Activated effector memory CD4-positive, alpha-beta T cell treated with anti-CD3 and anti-CD28 coated beads, Interleukin-2, amount 50 U/mL, for 16 hours (primary cell): ENCODE measurements at regions not wholly inside any gene's neighbourhood (a gene's known extent, or its start where the extent isn't known, plus 50 kb on each side); places are given as distances from the start of the nearest gene placed in this dataset.

Experiments
- DNase-seq: peaks from one replicate; pipeline ENCODE4 v3.0.0-alpha.2; 2020

DNA sequence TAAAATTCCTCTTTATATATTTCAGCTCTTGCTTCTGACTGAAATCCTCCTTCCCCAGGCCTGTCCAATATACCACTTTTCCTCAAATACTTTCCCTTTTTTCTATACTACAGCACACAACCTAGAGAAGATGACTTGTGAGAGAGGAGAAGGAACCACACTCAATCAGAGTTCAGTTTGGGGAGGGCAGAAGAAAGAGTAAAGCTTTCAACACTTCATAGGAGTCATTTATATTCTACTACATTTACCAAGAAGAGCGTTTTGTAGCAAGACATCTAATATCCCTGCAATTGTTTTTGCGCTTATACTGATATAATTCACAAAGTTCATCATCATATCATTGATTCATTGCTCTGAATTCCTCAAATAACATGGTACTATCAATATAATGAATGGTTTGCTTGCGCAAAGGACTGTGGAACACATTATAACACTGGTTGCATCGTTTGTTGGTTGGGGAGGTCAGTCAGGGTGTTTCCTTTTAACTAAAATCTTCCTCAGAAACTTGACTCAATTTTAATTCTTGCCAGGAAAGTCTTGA, 792.5 kb upstream of the CELF2 start:
- no peak for DNase-seq

DNA sequence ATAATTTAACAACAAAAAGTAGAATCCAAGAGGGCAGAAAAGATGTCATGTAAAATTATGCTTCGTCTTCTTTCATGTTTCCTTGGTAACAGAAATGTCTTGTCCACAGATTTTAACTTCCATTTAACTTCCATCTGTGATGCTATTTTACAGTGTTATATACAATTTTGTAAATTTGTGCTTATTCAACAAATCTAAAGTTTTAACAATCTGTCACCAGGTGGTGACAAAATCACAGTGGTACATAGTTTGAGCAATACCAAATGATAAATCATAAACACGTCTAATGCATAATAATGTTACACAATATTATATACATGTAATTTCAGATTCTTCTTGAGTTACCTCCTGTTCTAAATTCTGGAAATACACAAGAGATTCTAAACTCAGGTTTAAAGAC, 784.4 kb upstream of the CELF2 start:
- DNase-seq, result no peak

DNA sequence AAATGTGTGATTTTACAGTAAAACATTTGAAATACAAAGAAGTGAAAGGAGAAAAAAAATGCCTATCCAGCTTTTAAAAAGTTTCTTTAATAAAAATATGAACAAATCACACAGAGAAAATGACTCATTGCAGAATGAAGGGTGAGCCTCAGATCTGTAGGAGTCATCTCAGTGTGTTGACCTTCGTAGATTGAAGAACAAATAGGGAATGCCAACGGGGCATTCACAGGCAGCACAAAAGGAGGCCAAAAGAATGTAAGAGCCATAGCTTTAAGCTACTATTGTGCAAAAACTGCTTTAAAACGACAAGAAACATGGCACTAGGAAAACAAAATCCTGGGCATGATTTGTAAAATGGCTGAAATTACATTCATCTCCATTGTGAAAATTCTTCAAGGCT, 782.7 kb upstream of the CELF2 start:
- no peak for DNase-seq

DNA sequence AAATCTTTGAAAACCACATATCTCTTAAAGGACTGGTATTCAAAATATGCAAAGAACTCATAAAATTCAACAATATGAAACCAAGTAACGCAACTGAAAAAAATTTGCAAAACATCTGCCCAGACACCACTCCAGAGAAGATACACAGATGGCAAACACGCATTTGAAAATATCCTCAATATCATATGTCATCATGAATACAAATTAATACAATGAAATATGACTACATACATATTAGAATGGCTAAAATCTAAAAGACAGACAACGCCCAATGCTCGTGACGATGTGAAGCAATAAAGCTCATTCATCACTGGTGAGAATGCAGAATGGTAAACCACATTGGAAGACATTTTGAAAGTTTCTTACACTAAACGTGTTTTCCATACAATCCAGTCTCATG, 770.1 kb upstream of the CELF2 start:
- no peak for DNase-seq

DNA sequence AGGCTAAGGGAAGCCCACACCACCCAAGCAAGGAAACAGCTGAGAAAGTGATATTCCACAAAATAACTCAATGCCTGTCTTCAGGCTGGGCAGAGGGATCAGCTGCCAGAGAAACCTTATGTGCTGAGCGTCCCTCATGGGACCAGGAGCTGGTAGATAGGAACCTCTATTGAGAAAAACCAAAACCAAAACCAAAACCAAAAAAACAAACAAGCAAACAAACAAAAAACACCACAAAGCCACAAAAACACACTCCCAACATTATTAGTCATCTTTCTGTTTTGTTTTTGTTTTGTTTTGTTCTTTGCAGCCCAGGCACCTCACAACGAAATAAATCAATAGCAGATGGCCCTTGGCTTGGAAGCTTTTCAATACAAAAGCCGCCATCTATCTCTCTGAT, 760.8 kb upstream of the CELF2 start:
- no peak for DNase-seq

DNA sequence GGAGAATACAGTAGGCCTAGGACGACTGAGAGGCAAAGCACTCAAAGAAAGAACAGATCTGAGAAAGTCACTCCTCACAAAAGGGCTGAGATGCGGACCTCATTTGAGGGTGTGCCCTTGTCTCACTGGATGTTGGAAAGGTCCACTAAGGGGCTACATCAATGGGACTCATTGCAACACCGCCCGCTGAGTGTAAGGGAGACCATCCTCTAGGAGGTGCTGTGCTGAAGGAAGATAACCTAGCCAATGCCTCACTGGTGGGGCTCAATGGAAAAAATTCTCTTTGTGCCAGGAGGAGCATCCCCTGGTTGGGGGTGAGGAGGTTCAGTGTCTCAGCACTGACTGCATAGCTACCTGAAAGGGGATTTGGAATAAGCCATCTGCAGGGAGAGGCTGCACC, 758.7 kb upstream of the CELF2 start:
- no peak for DNase-seq

DNA sequence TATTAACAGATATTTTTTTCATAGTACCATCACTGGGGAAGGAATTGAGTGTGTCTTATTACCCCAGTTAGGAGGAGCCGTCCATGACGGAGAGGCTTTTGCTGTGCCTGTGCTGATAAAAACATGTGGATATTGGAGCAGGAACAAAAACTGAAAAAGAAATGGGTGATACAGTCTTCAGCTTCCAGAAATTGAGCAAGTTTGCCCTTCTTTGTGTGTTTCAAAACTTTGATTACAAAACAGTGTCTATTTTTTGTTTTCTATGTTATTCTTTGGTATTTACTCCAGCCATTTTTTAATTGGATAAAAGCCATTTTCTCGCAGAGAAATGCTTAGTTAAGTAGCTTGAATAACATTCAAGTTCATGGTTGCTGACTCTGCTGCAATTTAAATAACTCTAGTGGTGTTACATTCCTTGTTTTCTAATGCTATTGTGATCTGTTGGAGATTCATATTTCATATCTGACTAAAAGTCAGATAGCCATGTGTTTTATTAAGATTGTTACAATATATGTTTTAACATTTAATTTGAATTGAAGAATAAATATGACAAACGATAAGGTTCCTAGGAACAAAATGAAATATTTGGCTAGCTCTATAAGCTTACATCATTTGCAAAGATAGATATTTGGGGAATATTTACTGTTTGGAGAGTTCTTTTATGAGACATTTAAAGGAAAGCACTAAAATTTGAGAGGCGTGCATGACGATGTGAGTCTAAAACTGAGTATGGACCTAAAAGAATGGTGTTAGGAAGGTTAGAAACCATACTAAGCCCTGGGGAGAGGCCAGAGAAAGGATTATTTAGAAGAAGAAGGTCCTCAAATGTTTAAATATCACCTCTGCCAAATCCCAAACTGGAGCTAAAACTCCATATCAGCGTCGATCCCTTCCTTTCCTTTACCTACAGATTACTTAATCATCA, 747.3 kb upstream of the CELF2 start:
- no peak for DNase-seq

DNA sequence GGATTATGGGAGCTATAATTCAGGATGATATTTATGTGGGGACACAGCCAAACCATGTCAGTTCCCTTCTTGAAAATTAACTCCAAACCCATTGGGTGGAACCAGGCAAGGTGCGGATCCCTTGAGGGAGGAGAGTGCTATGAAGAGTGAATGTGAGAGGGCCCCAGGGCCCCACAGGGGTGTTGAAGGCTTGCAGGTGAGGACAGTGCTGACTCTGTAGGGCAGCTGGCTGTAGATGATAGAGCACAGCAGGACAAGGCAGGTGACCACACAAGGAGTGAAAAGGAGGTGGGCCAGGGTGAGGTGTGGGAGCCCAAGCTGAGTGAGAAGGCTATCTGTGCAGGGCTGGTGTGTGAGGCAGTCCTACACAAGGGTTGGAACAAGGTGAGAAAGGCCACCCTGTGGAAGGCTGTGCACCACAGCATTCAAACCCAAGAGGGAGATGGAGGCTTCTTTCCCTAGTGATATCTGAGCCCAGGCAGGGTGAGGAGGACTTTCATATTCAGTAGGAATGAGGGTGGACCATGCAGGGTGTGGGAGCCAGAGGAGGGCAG, 746.0 kb upstream of the CELF2 start:
- no peak for DNase-seq

DNA sequence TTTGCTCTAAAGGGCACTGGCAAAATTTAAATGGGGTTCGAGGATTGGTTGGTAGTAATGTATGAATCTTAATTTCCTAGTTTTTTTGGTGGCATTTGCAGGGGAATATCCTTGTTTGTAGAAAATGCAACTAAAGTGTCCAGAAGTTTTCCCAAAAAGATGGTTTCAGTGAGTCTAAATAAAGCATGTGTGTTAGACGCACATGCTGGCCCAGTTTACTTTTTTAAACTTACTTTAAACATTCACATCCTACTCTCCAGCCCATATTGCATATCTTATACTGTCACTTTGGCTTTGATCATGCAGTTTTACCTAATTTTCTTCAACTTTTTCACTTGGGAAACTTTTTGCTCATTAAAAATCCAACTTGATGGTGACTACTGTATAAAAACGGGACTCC, 744.0 kb upstream of the CELF2 start:
- DNase-seq, result no peak

DNA sequence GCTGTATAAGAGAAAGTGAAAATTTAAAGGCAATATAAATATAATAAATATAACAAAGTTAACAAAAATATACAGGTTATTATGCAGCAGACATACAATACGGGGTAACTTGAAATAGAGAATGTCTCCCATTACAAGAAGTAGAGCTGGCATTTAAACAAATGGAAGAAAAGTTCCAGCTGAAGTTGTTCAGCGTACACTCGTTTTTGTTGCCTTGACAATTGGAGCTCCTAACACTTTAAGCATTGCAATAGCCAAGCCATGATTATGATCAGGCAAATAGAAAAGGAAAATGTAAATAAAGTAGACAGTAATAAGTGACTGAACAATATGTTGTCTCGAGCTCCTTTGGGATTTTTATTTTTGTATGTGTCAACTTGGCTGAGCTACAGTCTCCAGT, 737.8 kb upstream of the CELF2 start:
- DNase-seq, result no peak

DNA sequence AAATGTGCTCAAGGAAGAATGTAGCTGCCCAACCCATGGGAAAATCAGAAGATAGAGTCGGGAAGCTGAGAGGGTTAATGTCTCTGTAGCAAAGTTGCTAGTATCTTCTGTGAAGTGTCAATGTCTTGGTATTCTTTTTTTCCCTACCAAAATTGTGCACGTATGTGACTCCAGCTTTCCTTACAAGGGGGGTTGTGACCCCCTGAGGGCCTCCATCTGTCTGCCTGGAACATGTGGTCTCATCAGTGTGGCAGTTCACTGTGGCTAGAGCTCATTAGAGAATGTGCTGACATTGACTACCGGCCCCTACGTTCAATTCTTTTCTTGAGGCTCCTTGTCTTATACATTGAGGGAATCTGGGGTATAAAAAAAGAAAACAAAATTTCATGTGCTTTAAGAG, 725.2 kb upstream of the CELF2 start:
- DNase-seq, result no peak

DNA sequence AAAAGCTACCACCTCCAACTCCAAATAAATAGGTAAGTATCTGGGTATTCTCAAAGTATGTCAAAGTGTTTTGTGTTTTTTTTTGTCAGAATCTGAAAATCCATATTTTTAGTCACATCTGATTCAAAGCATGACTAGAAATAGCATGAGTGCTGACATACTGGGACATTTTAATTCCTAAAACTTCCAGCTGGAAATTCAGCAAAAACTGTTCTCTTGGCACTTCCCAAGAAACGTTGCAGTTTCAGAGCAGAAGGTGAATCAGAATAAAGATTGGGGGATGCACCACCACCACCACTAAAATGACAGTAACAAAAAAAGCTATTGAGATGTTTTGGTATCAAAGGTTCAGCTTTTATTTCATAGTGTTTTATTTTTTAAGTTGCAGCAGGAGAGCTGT, 724.6 kb upstream of the CELF2 start:
- DNase-seq, result no peak

DNA sequence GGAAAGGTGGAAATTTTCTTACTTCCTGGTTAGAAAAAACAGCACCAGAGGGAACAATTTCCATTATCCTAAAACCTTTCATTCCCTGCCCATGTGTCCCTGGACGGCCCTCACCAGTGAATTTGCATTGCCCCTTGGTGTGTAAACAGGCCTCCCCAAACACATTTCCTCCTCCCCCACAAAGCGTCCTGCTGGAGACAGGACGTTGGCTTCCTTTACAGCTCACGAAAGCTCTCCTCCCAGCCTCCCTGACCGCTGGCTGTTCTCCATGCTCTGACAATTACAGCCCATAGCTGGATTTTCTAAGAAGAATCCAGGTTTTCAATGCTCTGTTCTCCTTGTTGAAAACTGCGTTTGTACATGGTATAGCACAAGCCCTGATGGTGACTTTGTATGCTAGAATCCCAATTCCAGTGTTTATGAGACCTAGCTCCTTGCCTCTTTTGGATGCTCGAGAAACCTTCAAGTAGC, 724.2 kb upstream of the CELF2 start:
- DNase-seq, result no peak

DNA sequence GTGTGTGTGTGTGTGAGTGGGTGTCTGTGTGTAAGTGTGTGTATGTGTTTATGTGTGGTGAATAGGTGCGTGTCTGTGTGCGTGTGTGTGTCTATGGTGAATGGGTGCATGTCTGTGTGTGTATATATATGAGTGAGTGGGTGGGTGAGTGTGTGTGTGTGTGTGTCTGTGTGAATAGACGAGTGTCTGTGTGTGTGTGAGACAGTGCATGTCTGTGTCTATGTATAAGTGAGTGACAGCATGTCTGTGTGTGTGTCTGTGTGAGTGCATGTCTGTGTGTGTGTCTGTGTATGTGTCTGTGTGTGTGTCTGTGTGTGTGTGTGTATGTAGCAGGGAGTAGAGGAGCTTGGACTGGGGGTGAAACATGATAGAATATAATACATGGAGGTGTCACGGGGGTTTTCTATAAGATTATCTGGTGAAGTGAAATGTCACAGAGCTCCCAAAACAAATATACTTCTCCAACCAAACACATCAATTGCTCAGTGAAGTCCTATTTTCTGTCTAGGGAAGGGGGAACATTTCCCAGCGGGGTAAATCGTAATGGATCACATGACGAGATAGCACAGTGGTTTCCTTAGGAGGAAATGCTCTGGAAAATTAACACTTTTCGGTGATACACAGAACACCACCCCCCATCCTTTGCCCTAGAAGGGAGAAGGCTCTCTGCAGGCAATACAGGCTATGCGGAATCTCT, 723.3 kb upstream of the CELF2 start:
- no peak for DNase-seq

DNA sequence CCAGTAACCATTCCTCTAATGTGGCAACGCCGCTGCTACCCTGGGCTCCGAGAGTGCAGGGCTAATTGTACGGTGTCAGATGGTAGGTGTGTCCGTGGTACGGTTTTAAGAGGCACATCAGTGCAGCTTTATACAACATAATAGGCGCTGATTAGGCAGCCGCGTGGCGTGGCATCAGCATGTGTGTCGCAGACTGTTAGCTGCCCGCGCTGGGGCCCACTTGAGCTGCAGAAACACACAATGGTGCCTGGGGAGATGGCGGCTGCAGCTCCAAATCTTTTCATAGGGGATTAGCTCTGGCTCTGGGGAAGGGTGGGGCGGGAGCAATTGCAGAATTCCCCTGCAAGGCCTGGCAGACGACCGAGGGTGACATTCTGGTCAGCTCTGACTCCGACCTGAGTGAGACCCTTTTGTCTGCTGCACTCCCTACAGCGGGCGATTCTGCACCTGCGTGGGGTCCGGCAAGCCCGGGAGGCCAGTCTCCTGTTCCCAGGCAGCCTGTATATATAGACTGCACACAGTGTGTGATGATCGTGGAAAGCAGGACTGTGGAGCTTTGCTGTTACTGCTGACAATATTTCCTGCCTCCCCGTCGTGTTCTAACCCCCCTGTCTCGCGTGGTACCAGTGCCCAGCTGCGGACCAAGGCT, 722.7 kb upstream of the CELF2 start:
- DNase-seq, result no peak

DNA sequence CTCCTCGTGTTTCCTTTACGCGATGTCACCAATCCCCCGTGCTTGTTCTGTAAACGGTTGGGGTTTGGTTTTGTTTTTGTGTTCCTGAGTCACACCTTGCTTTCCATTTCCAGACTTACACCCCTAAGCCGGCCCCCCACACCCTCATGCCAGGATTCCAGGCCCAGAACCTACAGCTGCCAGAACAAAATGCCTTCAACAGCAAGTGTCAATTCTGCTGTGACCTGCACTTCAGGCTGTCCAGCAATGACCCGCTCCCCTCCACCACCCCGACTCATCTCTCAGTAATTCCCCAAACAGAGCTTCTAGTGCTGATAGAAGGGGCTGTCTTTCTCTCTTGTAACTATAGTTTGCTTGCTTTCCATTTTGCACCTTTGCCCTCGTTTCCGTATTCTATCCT, 722.1 kb upstream of the CELF2 start:
- no peak for DNase-seq

DNA sequence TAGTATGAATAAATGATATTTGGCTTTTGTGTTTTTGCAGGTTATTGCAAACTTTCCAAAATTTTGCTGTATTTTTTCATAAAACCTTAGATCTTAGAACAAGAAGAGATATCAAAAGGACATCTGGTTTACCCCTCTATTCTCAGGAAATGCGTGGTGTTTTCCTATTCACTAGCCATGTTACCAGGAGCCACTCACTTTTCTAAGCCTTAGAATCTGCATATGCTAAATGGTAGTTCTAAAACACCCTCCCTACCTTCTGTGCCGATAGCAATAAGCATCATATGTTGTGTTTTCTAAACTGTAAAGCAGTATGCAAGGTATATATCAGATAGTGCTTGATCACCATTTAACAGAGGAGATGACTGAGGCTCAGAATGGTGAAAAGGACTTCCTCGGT, 715.0 kb upstream of the CELF2 start:
- no peak for DNase-seq

DNA sequence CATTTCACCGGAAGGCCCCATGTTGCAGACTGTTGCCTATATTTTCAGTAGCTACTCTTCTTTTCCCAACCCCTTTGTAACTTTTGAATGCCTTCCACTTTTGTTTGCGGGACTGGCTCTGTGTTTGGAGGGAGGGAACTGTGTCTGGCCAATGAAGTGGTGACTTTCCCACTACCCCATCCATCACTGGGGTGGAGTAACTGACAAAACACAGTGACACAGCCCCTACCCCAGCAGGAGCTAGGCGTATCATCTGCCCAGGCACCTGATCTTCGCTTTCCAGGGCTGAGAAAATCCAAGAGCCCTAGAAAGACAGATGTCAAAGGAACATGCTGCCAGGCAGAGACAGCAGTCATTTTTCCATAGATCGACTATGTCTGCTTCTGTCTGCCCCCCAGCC, 710.6 kb upstream of the CELF2 start:
- DNase-seq, result no peak

DNA sequence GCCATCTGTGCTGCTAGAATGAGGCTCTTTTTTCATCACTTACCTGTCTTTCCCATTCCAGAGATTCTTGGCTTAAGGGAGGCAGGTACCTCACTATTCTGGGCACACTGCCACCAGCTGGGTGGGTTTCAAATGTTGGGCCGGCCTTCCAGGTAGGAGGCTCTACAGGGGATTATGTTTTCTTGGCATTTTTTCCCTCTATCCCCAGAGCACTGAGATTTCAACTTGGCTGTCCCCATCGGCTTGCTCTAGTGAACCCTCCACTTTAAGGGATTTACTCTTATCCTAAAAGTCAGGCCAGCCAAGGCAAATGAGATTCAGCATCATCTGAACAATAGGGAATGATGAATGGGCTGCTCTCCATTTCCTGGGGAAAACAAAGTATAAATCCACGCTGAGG, 710.1 kb upstream of the CELF2 start:
- no peak for DNase-seq

DNA sequence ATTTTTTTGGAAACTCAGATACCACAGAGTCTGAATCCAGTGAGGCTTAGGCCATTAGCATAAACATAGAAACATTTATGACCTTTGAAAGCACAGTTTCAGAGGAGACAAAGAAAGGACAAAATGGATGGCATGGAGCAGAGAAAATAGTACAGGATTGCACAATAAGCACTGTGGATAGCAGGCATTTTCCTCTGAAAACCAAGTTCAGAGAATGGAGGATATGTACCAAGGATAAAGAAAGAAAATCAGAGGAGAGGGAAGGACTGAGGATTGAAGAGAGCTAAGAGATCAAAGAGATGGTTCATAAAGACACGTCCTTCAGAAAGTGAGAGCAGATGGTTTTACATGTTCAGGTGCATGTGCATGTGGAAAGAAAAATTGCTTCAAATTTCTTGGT, 707.2 kb upstream of the CELF2 start:
- no peak for DNase-seq

DNA sequence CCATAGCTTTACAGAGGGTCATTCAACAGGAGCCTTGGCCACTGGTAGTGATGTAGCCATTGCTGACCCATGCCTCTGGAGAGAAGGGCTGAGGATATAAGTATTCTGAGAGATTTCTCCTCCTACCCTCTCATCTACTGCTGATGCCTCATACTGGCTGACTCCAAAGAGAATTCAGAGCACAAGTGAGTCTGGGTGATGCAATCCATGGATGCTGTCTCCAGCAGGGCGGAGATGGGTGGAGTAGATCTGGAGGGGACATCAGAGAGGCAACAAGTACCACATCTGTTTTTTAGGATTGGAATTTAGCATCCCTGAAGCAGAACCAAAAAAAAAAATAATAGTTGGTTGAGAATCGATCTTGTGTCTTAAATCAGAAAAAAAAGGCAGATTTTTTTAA, 705.7 kb upstream of the CELF2 start:
- no peak for DNase-seq

DNA sequence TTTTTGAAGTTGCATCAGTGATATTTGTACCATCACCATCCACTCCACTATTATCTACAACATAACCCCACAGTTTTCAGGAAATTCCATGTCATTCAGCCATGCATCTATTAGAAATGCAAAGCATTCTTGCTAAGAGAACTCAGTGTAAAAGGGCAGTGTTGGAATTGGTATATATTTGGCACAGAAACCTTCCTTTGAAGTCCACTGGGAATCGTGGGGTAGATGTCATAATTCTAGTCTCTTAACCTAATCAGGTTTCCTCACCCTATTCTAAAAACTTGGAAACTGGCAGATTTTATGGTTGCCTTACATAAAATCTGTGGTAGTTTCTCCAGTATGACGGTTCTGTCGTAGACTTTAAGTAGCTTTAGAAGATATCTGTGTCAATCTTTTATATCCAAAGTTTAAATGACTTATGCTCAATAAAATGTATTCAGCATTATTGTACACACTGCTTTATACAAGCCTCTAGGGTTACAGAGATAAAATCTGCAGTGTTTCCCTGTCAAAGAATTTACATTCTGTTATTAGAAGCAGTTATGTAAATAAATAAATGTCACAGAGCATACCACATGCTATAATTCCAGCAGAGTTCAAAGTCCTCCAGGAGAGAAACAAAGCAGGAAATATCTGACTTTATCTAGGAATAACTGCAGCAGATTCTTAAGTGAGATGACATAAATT, 704.4 kb upstream of the CELF2 start:
- no peak for DNase-seq

DNA sequence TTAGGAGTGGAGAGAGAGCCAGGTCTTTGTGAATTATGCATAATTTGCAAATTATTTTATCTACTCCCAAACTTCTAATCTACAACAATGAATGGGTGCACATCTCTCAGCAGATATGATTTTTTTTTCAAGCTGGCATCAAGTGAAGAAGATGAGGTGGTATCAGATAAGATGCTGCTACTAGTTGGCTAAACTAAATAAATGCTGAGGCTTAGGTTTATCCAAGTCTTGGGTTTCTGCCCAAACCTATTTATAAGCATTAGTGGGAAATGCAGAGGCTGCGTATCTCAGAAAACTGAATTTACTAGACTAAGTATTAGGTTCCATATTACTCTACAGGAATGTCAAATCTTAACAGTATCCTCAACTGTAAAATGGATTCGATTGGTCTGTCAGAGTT, 703.0 kb upstream of the CELF2 start:
- DNase-seq, result no peak
